HG02798 (cell line): ENCODE measurements at regions not wholly inside any gene's neighbourhood (a gene's known extent, or its start where the extent isn't known, plus 50 kb on each side); places are given as distances from the start of the nearest gene placed in this dataset.

ENCODE experiments used
- ATAC-seq: cut with Tn5 transposase; IDR thresholded peaks from one replicate; pipeline ENCODE4 v1.9.1; 2021; ENCODE audit warnings: mild to moderate bottlenecking; ENCODE audit not compliant: unreplicated experiment, poor library complexity

GRCh38 chr2:862355-862687 lies 88.3 kb upstream of the SNTG2 start:
- no peak for ATAC-seq

GRCh38 chr2:861655-862354 lies 88.8 kb upstream of the SNTG2 start:
- no peak for ATAC-seq

GRCh38 chr2:860259-860855 lies 90.3 kb upstream of the SNTG2 start:
- ATAC-seq: no peak

GRCh38 chr2:858646-859045 lies 92.0 kb upstream of the SNTG2 start:
- ATAC-seq: no peak

- no peak for ATAC-seq
Observed at GRCh38 chr2:857937-858336, 92.7 kb upstream of the SNTG2 start.

- ATAC-seq: no peak
Observed at GRCh38 chr2:857081-857480, 93.6 kb upstream of the SNTG2 start.

- ATAC-seq: no peak
Observed at GRCh38 chr2:856456-856855, 94.2 kb upstream of the SNTG2 start.

- ATAC-seq: no peak
Observed at GRCh38 chr2:856041-856440, 94.6 kb upstream of the SNTG2 start.

GRCh38 chr2:855177-855576 lies 95.5 kb upstream of the SNTG2 start:
- no peak for ATAC-seq

GRCh38 chr2:854460-854859 lies 96.2 kb upstream of the SNTG2 start:
- no peak for ATAC-seq

GRCh38 chr2:853203-853870 lies 97.3 kb upstream of the SNTG2 start:
- ATAC-seq: no peak

GRCh38 chr2:852168-852567 lies 98.5 kb upstream of the SNTG2 start:
- no peak for ATAC-seq

- no peak for ATAC-seq
Observed at GRCh38 chr2:851680-852079, 99.0 kb upstream of the SNTG2 start.

GRCh38 chr2:851078-851477 lies 99.6 kb upstream of the SNTG2 start:
- ATAC-seq: no peak

GRCh38 chr2:850429-850828 lies 100.2 kb upstream of the SNTG2 start:
- no peak for ATAC-seq

- no peak for ATAC-seq
Observed at GRCh38 chr2:848099-848498, 102.5 kb upstream of the SNTG2 start.

- ATAC-seq: no peak
Observed at GRCh38 chr2:847669-848068, 103.0 kb upstream of the SNTG2 start.

- ATAC-seq: no peak
Observed at GRCh38 chr2:844715-845114, 105.9 kb upstream of the SNTG2 start.

- no peak for ATAC-seq
Observed at GRCh38 chr2:842151-842803, 108.4 kb upstream of the SNTG2 start.

- no peak for ATAC-seq
Observed at GRCh38 chr2:841036-841435, 109.6 kb upstream of the SNTG2 start.

GRCh38 chr2:834233-834632 lies 116.4 kb upstream of the SNTG2 start:
- no peak for ATAC-seq
